NCI-H748 treated with DMSO at 0.1 percent for 48 hours (cell line): ENCODE measurements at regions not wholly inside any gene's neighbourhood (a gene's known extent, or its start where the extent isn't known, plus 50 kb on each side); places are given as distances from the start of the nearest gene placed in this dataset.
A peak's percentile ranks its signal among the peaks of the same experiment; 100 is the strongest.

Experiments
- DNase-seq: peaks from one replicate; lab custom pipeline; 2025; lab: John Stamatoyannopoulos, UW

DNA sequence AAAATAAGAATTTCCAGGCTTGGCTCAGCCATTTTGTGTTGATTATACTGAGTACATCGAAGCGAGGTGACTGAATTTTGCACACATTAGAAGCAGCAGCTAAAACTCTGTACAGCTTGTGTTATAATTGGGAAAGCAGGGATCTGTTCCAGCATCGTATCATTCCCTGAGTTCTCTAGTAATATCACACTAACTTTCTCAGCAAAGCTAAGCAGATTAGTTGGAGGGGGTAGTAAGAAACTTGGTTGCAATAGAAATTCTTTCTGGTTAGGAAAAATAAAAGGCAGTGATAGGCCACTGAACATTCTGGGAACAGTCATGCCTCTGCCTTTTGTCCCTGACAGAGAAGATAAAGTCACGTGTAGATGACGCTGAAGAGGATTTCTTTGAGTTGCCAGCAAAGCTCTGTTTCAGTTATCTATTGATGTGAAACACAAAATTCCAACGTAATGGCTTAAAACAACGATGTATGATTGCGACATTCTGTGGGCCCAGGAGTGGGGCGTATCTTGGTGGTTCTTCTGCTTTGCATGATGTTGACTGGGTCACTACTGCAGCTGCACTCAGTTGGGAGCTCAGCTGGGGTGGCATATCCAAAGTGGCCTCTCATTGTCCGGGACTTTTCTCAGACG, 202.1 kb upstream of the MEX3C start:
- no peak for DNase-seq

- no peak for DNase-seq
Measured at GRCh38 chr18:51400721-51401120, 203.2 kb upstream of the MEX3C start.

- DNase-seq, result no peak
Measured at GRCh38 chr18:51401912-51402311, 204.4 kb upstream of the MEX3C start.

GRCh38 chr18:51404620-51405019, 207.1 kb upstream of the MEX3C start:
- DNase-seq, result no peak

- no peak for DNase-seq
Measured at GRCh38 chr18:51405683-51406477, 208.4 kb upstream of the MEX3C start.

DNA sequence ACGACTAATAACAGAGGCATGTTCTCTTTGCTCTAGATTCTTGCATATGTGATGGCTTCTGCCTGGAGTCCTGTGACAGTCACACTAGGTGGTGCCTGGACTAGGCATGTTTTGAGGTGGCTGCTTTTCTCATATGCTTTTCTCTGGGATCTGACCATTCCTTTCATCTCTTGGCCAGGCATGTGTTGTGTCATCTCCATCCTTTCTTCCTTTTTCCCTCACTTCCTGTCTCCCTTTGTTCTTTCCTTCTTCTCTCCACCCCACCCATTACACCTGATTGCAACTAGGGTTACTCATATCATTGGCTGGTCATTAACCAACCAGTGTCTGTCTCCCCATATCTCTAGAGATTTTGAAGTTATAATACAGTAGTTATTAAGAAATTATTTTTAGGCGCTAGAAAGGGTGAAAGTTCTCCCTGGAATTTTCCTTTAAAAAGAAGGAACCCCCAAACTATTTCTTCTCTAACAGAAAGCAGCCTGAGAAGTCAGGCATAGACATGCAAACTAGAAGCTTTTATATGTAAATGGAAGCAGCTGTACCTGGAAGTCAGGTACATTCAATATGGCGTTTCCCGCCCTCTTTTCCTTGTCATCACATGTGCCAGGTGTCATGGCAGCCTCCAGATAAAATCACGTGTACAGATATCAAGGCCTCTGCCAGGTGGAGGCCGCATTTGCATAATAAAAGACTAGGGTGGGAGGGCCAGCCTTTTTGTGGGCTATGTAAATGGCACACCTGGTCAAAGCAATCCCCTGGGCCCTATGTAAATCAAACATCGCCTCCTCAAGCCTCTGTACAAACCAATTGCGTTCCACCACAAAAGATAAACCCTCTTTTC, 220.4 kb upstream of the MEX3C start:
- no peak for DNase-seq

DNA sequence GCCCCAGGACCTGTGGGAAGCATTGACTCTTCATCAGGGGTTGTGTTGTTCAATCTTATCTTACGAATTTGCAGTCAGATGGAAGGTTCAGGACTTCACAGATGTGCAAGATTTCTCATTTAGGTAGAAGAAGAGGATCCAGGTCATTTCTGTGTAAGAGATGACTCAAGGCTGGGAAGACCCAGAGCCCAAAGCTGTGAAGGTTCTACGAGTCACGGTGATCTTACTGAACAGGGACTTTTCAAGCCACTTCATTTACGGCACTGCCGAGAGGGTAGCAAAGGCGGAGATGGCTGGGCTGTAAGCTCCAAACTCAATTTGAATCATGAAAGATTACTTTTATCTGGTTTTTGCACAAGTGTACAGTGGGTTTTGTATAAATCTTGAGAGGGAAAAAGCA, 228.0 kb upstream of the MEX3C start:
- no peak for DNase-seq

DNA sequence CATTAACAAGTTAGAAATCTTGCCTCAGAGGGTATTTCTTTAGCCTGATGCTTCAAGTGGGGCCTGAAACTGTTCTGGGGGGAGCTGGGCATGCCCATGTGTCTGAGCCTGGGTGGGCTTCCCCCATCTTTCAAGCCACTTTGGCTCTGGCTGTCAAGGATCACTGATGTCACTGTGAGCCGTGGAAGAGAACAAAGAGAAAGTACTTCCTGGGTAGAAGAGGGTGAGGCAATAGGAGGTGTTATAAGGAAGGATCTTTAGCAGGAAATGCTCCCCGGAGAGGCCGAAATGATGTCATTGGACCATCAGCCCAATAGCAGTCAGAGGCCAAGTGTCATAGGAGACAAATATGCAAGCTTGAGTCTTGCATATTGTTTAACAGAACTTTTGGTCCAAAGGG, 228.4 kb upstream of the MEX3C start:
- DNase-seq, result no peak

DNA sequence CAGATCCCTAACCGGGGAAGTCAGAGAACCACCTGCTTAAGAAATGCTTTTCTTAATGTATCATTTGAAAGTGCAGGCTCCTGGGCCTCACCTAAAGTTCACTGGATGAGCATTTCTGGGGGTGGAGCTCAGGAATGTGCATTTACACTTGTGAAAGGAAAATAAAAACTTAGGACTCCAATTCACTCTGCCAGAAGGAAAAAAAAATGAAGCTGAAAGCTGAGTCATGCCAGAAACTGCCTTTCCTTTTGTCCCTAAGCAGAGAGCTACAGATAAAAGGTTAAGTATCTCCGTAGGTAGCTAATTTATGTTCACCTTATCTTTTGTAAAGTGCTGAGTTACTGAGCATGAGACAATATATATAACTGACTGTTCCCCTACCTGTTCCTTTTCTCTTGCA, 229.5 kb upstream of the MEX3C start:
- DNase-seq, result no peak

DNA sequence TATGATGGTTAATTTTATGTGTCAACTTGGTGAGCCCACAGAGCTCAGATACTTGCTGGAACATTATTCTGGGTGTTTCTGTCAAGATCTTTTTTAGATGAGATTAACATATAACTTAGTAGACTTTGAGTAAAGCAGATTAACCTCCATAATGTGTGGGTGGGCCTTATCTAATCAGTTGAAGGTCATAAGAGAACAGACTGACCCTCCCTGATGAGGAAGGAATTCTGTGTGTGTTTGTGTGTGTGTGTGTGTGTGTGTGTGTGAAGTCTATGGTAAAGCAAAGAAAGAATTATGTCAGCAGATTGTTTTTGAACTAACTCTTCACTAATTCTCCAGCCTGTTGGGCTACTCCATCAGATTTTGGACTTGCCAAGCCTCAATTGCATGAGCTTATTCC, 232.2 kb upstream of the MEX3C start:
- DNase-seq, result no peak

DNA sequence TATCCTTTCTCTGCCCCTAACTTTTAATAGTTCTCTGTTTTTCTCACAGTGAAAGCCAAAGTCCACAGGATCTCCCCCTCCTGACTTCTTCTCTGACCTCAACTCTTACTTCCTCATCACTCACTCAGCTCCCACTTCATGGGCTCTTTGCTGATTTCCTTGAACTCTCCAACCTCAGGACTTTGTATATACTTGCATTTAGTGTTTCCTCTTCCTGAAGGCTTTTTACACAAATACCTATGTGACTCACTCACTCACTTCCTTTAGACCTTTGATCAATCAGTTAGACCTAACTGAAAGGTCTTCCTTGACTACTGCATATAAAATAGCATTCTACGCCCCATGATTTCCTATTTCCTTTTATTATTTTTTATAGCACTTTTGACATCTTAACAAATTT, 233.1 kb upstream of the MEX3C start:
- no peak for DNase-seq

- DNase-seq, result no peak
Measured at GRCh38 chr18:51433296-51433695, 235.8 kb upstream of the MEX3C start.

DNA sequence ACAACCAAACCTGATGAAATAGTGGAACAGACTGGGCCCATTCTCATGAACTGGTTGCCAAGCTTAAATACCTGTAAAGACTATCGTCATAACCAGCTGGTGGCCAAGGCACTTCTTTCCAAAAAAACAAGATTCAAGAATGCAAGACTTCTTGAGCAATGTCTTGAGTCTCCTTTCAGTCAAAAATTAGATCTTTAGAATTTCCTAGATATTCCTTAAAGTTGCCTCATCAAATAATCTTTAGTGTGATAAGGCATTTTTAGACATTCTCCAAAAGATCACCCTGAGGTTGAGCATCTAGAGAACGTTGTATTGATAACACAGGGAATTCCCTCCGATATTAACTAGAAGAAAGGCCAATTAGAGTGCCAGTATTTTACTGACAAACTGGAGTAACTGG, 236.4 kb upstream of the MEX3C start:
- no peak for DNase-seq

DNA sequence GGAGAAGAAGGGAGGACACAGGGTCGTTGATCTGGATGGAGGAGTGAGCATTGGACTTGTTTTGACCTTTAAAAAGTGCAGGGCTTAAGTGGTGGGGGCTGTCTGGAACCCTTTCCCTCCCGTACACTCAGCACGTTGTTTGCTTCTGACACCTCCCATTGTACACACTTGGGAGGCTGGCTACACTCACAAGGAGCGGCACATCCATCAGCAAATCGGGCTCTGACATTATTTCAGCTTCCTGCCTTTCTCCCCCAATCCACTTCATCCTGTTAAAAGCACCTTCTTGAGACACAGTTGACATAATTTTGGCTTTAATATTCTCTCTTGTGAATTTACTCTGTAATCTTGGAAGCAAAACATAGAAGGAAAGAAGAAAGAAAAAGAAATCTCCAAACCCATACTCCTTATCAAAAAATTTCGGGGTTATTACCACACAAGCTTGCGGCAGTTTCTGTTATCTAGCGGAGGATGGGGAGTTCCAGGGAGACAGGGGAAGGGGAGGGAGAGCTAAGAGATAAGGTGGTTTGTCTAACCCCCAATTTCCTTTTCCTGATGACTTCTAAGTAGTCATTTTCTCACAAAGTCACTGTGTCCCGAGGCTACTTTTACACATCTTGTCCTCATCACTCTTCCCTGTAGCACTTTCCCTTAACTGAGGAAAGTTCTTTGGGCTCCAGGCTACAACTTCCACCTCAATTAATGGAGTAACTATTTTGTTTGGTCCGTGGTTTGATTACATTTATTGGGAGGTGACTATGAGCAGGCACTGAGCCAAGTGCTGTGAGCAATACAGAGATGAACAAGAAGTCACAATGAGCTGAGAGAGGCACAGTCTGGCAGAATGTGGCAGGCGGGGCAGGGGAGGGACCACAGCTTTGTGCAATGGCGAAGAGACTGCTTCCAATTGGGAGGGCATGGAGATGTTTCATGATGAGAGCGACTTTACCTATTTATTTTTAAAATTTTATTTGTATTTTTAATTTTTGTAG, 240.1 kb upstream of the MEX3C start:
- DNase-seq, result peak; percentile 33

DNA sequence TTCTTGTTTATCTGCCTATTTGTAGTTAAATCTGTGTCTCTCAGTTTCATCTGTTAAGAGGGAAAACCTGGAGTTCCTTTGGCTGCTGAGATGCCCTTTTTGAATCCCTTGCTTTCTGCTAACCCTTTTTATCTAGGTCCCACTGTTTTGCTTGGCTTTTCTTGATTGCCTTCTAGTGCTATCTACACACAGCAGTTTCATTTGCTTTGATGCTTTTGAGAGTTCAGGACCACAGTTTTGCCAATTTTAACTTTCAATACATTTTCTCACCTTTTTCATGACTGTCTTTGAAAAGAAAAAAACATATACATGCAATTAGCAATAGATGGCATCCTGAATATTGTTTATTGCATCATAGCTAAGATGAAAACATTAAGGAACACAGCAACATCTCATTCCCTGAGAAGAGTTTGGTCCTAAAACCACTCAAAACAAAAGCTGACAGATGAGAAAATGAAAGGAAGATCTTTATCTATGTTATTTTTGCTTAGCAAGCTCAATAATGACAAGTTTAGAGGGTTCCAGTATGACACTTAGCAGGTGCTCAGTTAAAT, 241.4 kb upstream of the MEX3C start:
- DNase-seq, result no peak

GRCh38 chr18:51442012-51442411, 244.5 kb upstream of the MEX3C start:
- no peak for DNase-seq

GRCh38 chr18:51446571-51447210, 249.2 kb upstream of the MEX3C start:
- no peak for DNase-seq

DNA sequence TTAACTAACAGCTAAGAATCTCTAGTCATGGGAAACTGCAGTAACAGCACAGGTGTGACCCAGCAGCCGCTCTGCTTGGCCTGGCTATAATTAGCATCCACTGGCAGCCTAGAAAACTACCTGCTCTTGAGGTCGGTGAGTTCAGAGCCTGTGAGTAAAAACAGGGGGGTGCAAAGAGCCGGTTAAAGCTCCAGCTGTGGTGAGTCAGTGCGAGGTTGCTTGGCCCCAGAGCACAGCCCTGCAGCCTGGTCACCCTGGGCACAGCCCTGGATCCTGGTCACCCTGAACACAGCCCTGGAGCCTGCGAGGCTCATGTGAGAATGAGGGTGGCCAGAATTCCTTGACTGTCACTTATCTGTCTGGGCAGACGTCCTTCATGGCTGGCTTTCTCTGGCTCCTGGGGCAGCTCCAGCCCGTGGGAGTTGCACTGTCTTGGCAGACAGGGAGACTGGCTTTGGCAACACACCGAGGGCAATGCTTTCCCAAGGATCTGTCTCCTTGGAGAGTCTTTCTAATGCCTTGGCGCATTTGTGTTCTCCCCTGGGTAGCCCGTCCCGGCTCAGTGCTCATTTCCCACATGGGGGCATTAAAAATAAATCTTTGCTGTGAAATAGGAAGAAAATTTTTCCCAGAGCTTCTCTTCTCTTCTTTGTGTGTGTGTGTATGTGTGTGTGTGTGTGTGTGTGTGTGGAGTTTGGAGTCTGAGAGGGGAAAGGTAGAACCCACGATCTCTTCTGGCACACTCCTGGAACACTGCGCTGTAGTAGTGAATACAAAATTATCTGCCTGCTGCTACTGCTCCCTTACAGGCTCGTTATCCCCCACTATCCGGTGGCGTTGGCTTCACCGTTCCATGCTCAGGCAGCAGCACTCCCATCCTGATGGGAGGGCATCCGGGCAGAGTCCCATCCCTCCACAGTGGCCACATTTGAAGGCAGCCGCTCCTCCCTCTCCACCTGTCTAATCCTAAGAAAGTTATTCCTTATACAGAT, 250.2 kb upstream of the MEX3C start:
- no peak for DNase-seq

- DNase-seq, result no peak
Measured at GRCh38 chr18:51448949-51449348, 251.5 kb upstream of the MEX3C start.

DNA sequence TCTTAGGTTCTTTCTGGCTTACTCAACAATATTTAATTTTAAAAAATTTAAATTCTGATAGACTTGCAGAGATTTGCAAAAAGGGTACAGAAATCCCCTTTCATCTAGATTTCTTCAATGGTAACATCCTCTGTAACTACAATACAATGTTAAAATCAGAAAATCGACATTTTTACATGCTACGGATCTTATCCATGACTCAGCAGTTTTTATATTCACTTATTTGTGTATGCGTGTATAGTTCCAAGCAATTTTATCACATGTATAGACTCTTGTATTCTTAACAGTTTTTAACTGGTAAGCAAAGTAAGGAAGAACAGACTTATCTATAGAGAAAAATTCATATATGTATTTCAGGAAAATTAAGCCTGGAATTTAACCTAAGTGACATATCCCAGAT, 256.1 kb upstream of the MEX3C start:
- no peak for DNase-seq
